PC-9 (cell line): ENCODE measurements at regions not wholly inside any gene's neighbourhood (a gene's known extent, or its start where the extent isn't known, plus 50 kb on each side); places are given as distances from the start of the nearest gene placed in this dataset.

Experiments used
- BruUV-seq: library from RNA; stranded (reverse); fragments of 400-500 nt; replicated peaks from 2 replicates; lab custom pipeline; 2021; lab: Mats Ljungman, UMichigan
- CTCF ChIA-PET: fragments of 300-600 bp; sonication (Branson Sonifier 250); formaldehyde crosslinking; loops from one replicate; lab custom pipeline; 2022; ENCODE audit warnings: antibody characterized with exemption; lab: Charles Lee
- POLR2A ChIA-PET: fragments of 300-600 bp; sonication (Branson Sonifier 250); formaldehyde crosslinking; loops from one replicate; lab custom pipeline; 2022; ENCODE audit warnings: antibody characterized with exemption; ENCODE audit not compliant: unreplicated experiment; lab: Charles Lee
- DNase-seq, 2 experiments: peaks; one replicate each; pipeline versions ENCODE4 v3.0.0 to v3.0.0-alpha.2; 2015 to 2022; ENCODE audit warnings: mixed read lengths in 1 of 2
- H2AFZ ChIP-seq: fragments of 200-600 bp; sonication (generic); 2 replicates; pipeline ENCODE4 v1.8.1; 2017; ENCODE audit warnings: antibody characterized with exemption
- H3F3A ChIP-seq: fragments of 200-600 bp; sonication (generic); 2 replicates; pipeline ENCODE4 v1.8.1; 2017; ENCODE audit warnings: antibody characterized with exemption, mild to moderate bottlenecking, low read depth; ENCODE audit not compliant: insufficient read depth
- H3K27ac ChIP-seq: fragments of 200-600 bp; sonication (generic); 2 replicates; pipeline ENCODE4 v1.6.1; 2016; ENCODE audit warnings: mixed run types
- H3K27me3 ChIP-seq: fragments of 200-600 bp; sonication (generic); 2 replicates; pipeline ENCODE4 v1.6.1; 2016; ENCODE audit warnings: low read depth, mixed run types; ENCODE audit not compliant: insufficient read depth
- H3K36me3 ChIP-seq: fragments of 200-600 bp; sonication (generic); 2 replicates; pipeline ENCODE4 v1.6.1; 2016; ENCODE audit warnings: low read depth, mixed run types
- H3K4me1 ChIP-seq: fragments of 200-600 bp; sonication (generic); replicated peaks from 2 replicates; pipeline ENCODE4 v1.6.1; 2016; ENCODE audit warnings: mixed run types; ENCODE audit not compliant: insufficient read depth
- H3K4me2 ChIP-seq: fragments of 200-600 bp; sonication (generic); 2 replicates; pipeline ENCODE4 v1.6.1; 2017; ENCODE audit warnings: mixed run types
- H3K4me3 ChIP-seq: fragments of 200-600 bp; sonication (generic); 2 replicates; pipeline ENCODE4 v1.6.1; 2016; ENCODE audit warnings: mixed run types
- H3K79me2 ChIP-seq: fragments of 200-600 bp; sonication (generic); 2 replicates; pipeline ENCODE4 v1.6.1; 2017; ENCODE audit warnings: low read depth, mixed run types
- H3K9me2 ChIP-seq: fragments of 200-600 bp; sonication (generic); 2 replicates; pipeline ENCODE4 v1.8.1; 2017; ENCODE audit warnings: mild to moderate bottlenecking; ENCODE audit not compliant: insufficient read depth
- H3K9me3 ChIP-seq: fragments of 200-600 bp; sonication (generic); 2 replicates; pipeline ENCODE4 v1.8.1; 2016; ENCODE audit warnings: low read depth; ENCODE audit not compliant: insufficient read depth
- H4K20me1 ChIP-seq: fragments of 200-600 bp; sonication (generic); 2 replicates; pipeline ENCODE4 v1.8.1; 2017; ENCODE audit not compliant: insufficient read depth
- EZH2 ChIP-seq: fragments of 200-600 bp; sonication (generic); IDR thresholded peaks from 2 replicates; pipeline ENCODE4 v1.8.0; 2017; ENCODE audit warnings: antibody characterized with exemption, low read depth
- intact Hi-C: fragments of 100-400 bp; cut with micrococcal nuclease; formaldehyde crosslinking; loops from one replicate; pipeline ENCODE4 v1.10.0; 2022; ENCODE audit not compliant: unreplicated experiment
- TF ChIP-seq, protein P1 (sequence below): fragments of 200-600 bp; sonication (generic); conservative IDR thresholded peaks from 2 replicates; pipeline ENCODE4 v1.6.1; 2017; ENCODE audit warnings: mixed run types, antibody characterized with exemption, mild to moderate bottlenecking, moderate library complexity

DNA sequence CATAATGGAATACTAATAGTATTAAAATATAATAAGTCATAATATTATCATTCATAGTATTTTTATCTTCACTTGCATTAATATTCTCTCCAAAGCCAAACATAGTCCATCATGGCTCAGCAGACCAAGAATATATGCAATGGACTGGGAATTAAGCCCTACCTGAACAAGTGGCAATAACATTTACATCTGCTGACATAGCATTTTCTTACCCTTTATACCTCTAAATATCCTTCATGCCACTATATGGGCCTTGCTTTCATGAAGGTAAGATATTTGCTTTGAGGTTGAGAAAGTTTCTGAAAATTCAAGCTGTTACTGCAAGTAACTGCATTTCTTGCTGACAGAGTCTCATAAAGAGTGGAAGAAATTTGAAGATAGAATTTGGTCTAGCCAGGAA is 847.4 kb upstream of the GCFC2 start:
- Histone ChIP-seq H3F3A (no peaks in the 10 kb centered on the region), H2AFZ (no peak overlapping the region), H3K4me3 (no peak overlapping the region), H3K27me3 (no peaks in the 10 kb centered on the region), H3K4me1 (no peaks in the 10 kb centered on the region), H3K79me2 (no peaks in the 10 kb centered on the region), H3K27ac (no peak overlapping the region), H3K4me2 (no peak overlapping the region), H3K9me3 (no peaks in the 10 kb centered on the region), H3K9me2 (0 out of 2 replicates have a peak, but pooled peaks cover 3% of the 10 kb centered on the region), H4K20me1 (no peaks in the 10 kb centered on the region), H3K36me3 (no peaks in the 10 kb centered on the region)
- no peak for TF ChIP-seq EZH2
- TF ChIP-seq, protein P1, sequence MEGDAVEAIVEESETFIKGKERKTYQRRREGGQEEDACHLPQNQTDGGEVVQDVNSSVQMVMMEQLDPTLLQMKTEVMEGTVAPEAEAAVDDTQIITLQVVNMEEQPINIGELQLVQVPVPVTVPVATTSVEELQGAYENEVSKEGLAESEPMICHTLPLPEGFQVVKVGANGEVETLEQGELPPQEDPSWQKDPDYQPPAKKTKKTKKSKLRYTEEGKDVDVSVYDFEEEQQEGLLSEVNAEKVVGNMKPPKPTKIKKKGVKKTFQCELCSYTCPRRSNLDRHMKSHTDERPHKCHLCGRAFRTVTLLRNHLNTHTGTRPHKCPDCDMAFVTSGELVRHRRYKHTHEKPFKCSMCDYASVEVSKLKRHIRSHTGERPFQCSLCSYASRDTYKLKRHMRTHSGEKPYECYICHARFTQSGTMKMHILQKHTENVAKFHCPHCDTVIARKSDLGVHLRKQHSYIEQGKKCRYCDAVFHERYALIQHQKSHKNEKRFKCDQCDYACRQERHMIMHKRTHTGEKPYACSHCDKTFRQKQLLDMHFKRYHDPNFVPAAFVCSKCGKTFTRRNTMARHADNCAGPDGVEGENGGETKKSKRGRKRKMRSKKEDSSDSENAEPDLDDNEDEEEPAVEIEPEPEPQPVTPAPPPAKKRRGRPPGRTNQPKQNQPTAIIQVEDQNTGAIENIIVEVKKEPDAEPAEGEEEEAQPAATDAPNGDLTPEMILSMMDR: no peak
- BruUV-seq: no TSS peak
- CTCF ChIA-PET: no interaction called here
- intact Hi-C loops: no loop called here
- POLR2A ChIA-PET: no interaction called here
- DNase-seq: no peak

GRCh38 chr2:76556018-76556417 is 845.3 kb upstream of the GCFC2 start:
- H2AFZ ChIP-seq: no peak overlapping the region
- H3K79me2 ChIP-seq: no peaks in the 10 kb centered on the region
- ChIA-PET CTCF (no interaction called here), POLR2A (no interaction called here)
- no peaks in the 10 kb centered on the region for H3K9me3 ChIP-seq
- no peak overlapping the region for H3K4me2 ChIP-seq
- H3K4me1 ChIP-seq: no peaks in the 10 kb centered on the region
- H3K36me3 ChIP-seq: no peaks in the 10 kb centered on the region
- 0 out of 2 replicates have a peak, but pooled peaks cover 3% of the 10 kb centered on the region for H3K9me2 ChIP-seq
- H3K4me3 ChIP-seq: no peak overlapping the region
- no TSS peak for BruUV-seq
- H3K27ac ChIP-seq: no peak overlapping the region
- no peaks in the 10 kb centered on the region for H3F3A ChIP-seq
- TF ChIP-seq, protein P1: no peak
- TF ChIP-seq EZH2: no peak
- no peaks in the 10 kb centered on the region for H4K20me1 ChIP-seq
- no peak for DNase-seq
- intact Hi-C loops: no loop called here
- H3K27me3 ChIP-seq: no peaks in the 10 kb centered on the region

- Histone ChIP-seq H3K9me3 (no peaks in the 10 kb centered on the region), H3K4me2 (no peak overlapping the region), H2AFZ (no peak overlapping the region), H3K36me3 (no peaks in the 10 kb centered on the region), H3K9me2 (no peaks in the 10 kb centered on the region), H3K79me2 (no peaks in the 10 kb centered on the region), H3K27ac (no peak overlapping the region), H3K4me3 (no peak overlapping the region), H3K4me1 (no peaks in the 10 kb centered on the region), H3F3A (no peaks in the 10 kb centered on the region), H4K20me1 (no peaks in the 10 kb centered on the region), H3K27me3 (no peaks in the 10 kb centered on the region)
- CTCF ChIA-PET: no interaction called here
- no TSS peak for BruUV-seq
- intact Hi-C loops: no loop called here
- no peak for DNase-seq
- TF ChIP-seq EZH2: no peak
- TF ChIP-seq, protein P1: no peak
- POLR2A ChIA-PET: no interaction called here
Measured at GRCh38 chr2:76546207-76546606, 835.5 kb upstream of the GCFC2 start.
